ENCODE measurements at regions not wholly inside any gene's neighbourhood (a gene's known extent, or its start where the extent isn't known, plus 50 kb on each side); places are given as distances from the start of the nearest gene placed in this dataset.

GRCh38 chr2:223107825-223108224 lies 55.8 kb downstream of the KCNE4 start:
- no peaks in the 10 kb centered on the region for H3K36me3 Mint-ChIP-seq (ENCODE audit: low read depth)
- no peaks in the 10 kb centered on the region for H3K9me3 Mint-ChIP-seq
- H3K4me1 Mint-ChIP-seq = peaks cover 7% of the 10 kb centered on the region
- H3K4me3 Mint-ChIP-seq = no peak overlapping the region
- no peaks in the 10 kb centered on the region for H3K27me3 Mint-ChIP-seq (ENCODE audit: low read depth)
- no peak for TF ChIP-seq CTCF (IDR thresholded peaks at IDR 0.05; ENCODE audit: unreplicated experiment in 3 of 3)
- H3K27ac Mint-ChIP-seq = no peak overlapping the region

GRCh38 chr2:223108351-223109050 lies 56.5 kb downstream of the KCNE4 start:
- Mint-ChIP-seq H3K4me3 (no peak overlapping the region), H3K36me3 (ENCODE audit: low read depth) (no peaks in the 10 kb centered on the region), H3K4me1 (peaks cover 7% of the 10 kb centered on the region), H3K9me3 (no peaks in the 10 kb centered on the region), H3K27me3 (ENCODE audit: low read depth) (no peaks in the 10 kb centered on the region), H3K27ac (no peak overlapping the region)
- TF ChIP-seq CTCF (IDR thresholded peaks at IDR 0.05; ENCODE audit: unreplicated experiment in 3 of 3) = no peak

- no peak for TF ChIP-seq CTCF (IDR thresholded peaks at IDR 0.05; ENCODE audit: unreplicated experiment in 3 of 3)
- Mint-ChIP-seq H3K4me1 (peaks cover 7% of the 10 kb centered on the region), H3K27ac (no peak overlapping the region), H3K4me3 (no peak overlapping the region), H3K36me3 (ENCODE audit: low read depth) (no peaks in the 10 kb centered on the region), H3K27me3 (ENCODE audit: low read depth) (no peaks in the 10 kb centered on the region), H3K9me3 (no peaks in the 10 kb centered on the region)
Observed at GRCh38 chr2:223109341-223109740, 57.4 kb downstream of the KCNE4 start.

- Mint-ChIP-seq H3K27me3 (ENCODE audit: low read depth) (no peaks in the 10 kb centered on the region), H3K36me3 (ENCODE audit: low read depth) (no peaks in the 10 kb centered on the region), H3K9me3 (no peaks in the 10 kb centered on the region), H3K4me3 (no peak overlapping the region), H3K27ac (no peak overlapping the region), H3K4me1 (peaks cover 7% of the 10 kb centered on the region)
- TF ChIP-seq CTCF (IDR thresholded peaks at IDR 0.05; ENCODE audit: unreplicated experiment in 3 of 3) = no peak
Observed at GRCh38 chr2:223113161-223113560, 61.2 kb downstream of the KCNE4 start.

- no peak for TF ChIP-seq CTCF (IDR thresholded peaks at IDR 0.05; ENCODE audit: unreplicated experiment in 3 of 3)
- no peak overlapping the region for H3K27ac Mint-ChIP-seq
- H3K9me3 Mint-ChIP-seq = no peaks in the 10 kb centered on the region
- H3K27me3 Mint-ChIP-seq (ENCODE audit: low read depth) = no peaks in the 10 kb centered on the region
- H3K4me1 Mint-ChIP-seq = no peaks in the 10 kb centered on the region
- no peaks in the 10 kb centered on the region for H3K36me3 Mint-ChIP-seq (ENCODE audit: low read depth)
- no peak overlapping the region for H3K4me3 Mint-ChIP-seq
Observed at GRCh38 chr2:223114170-223114569, 62.2 kb downstream of the KCNE4 start.

- no peak overlapping the region for H3K27ac Mint-ChIP-seq
- no peak overlapping the region for H3K4me3 Mint-ChIP-seq
- H3K36me3 Mint-ChIP-seq (ENCODE audit: low read depth) = no peaks in the 10 kb centered on the region
- H3K9me3 Mint-ChIP-seq = no peaks in the 10 kb centered on the region
- TF ChIP-seq CTCF (IDR thresholded peaks at IDR 0.05; ENCODE audit: unreplicated experiment in 3 of 3) = no peak
- H3K4me1 Mint-ChIP-seq = no peaks in the 10 kb centered on the region
- no peaks in the 10 kb centered on the region for H3K27me3 Mint-ChIP-seq (ENCODE audit: low read depth)
Observed at GRCh38 chr2:223114917-223115316, 62.9 kb downstream of the KCNE4 start.

Data from nephron (organoid).